ENCODE measurements at regions not wholly inside any gene's neighbourhood (a gene's known extent, or its start where the extent isn't known, plus 50 kb on each side); places are given as distances from the start of the nearest gene placed in this dataset.

- no peak for DNase-seq
Observed at GRCh38 chr13:40318366-40318765, 348.1 kb downstream of the FOXO1 start.

GRCh38 chr13:40319699-40320579 is 346.5 kb downstream of the FOXO1 start:
- no peak for DNase-seq

- DNase-seq = no peak
Observed at GRCh38 chr13:40328091-40328490, 338.4 kb downstream of the FOXO1 start.

GRCh38 chr13:40329781-40330485 is 336.5 kb downstream of the FOXO1 start:
- DNase-seq = no peak

- no peak for DNase-seq
Observed at GRCh38 chr13:40330950-40331349, 335.5 kb downstream of the FOXO1 start.

GRCh38 chr13:40331802-40332201 is 334.6 kb downstream of the FOXO1 start:
- no peak for DNase-seq

- DNase-seq = no peak
Observed at GRCh38 chr13:40333226-40333625, 333.2 kb downstream of the FOXO1 start.

- DNase-seq = no peak
Observed at GRCh38 chr13:40334031-40334430, 332.4 kb downstream of the FOXO1 start.

GRCh38 chr13:40334616-40335015 is 331.8 kb downstream of the FOXO1 start:
- DNase-seq = no peak

GRCh38 chr13:40336228-40337221 is 329.9 kb downstream of the FOXO1 start:
- DNase-seq = no peak

GRCh38 chr13:40337651-40338050 is 328.8 kb downstream of the FOXO1 start:
- DNase-seq = no peak

- no peak for DNase-seq
Observed at GRCh38 chr13:40338217-40338616, 328.2 kb downstream of the FOXO1 start.

- no peak for DNase-seq
Observed at GRCh38 chr13:40340368-40341095, 325.9 kb downstream of the FOXO1 start.

- no peak for DNase-seq
Observed at GRCh38 chr13:40341096-40341471, 325.4 kb downstream of the FOXO1 start.

GRCh38 chr13:40341501-40341900 is 324.9 kb downstream of the FOXO1 start:
- no peak for DNase-seq

GRCh38 chr13:40342461-40342860 is 324.0 kb downstream of the FOXO1 start:
- DNase-seq = no peak

- no peak for DNase-seq
Observed at GRCh38 chr13:40342901-40343300, 323.5 kb downstream of the FOXO1 start.

- DNase-seq = no peak
Observed at GRCh38 chr13:40343550-40344269, 322.7 kb downstream of the FOXO1 start.

GRCh38 chr13:40344270-40345148 is 321.9 kb downstream of the FOXO1 start:
- no peak for DNase-seq

- DNase-seq = no peak
Observed at GRCh38 chr13:40345149-40345514, 321.3 kb downstream of the FOXO1 start.

Data from CD4-positive, alpha-beta T cell treated with Interferon gamma for 1 hour (primary cell).